ENCODE measurements at regions not wholly inside any gene's neighbourhood (a gene's known extent, or its start where the extent isn't known, plus 50 kb on each side); places are given as distances from the start of the nearest gene placed in this dataset.
"Not testable (repeated sequence)": the region's sequence is repeated elsewhere in the genome, so short reads cannot be mapped to it uniquely, and the experiment has no call there.

DNA sequence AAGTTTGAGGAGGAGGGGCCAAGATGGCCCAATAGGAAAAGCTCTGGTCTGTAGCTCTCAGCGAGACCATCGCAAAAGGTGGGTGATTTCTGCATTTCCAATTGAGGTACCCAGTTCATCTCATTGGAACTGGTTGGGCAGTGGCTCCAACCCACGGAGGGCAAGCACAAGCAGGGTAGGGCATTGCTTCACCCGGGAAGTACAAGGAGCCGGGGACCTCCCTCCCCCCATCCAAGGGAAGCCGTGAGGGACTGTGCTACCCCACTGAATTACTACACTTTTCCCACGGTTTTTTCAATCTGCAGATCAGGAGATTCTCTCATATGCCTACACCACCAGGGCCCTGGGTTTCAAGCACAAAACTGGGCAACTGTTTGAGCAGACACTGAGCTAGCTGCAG, 58.0 kb upstream of the EFCAB3 start:
- peak overlapping the region in 1 of 4 donors; percentile 50 for H3K4me3 Mint-ChIP-seq
- H3K27ac Mint-ChIP-seq = no peak overlapping the region
- H3K9me3 Mint-ChIP-seq = no peaks in the 10 kb centered on the region
- peaks cover 0 to 2% (median 0%) of the 10 kb centered on the region in 3 donors for H3K4me1 Mint-ChIP-seq
- H3K27me3 Mint-ChIP-seq = peaks cover 8% of the 10 kb centered on the region
- peaks cover 3% of the 10 kb centered on the region for H3K36me3 Mint-ChIP-seq

- H3K36me3 Mint-ChIP-seq = peaks cover 5% of the 10 kb centered on the region
These were observed 58.9 kb upstream of the EFCAB3 start for GRCh38 chr17:62321451-62321850.

DNA sequence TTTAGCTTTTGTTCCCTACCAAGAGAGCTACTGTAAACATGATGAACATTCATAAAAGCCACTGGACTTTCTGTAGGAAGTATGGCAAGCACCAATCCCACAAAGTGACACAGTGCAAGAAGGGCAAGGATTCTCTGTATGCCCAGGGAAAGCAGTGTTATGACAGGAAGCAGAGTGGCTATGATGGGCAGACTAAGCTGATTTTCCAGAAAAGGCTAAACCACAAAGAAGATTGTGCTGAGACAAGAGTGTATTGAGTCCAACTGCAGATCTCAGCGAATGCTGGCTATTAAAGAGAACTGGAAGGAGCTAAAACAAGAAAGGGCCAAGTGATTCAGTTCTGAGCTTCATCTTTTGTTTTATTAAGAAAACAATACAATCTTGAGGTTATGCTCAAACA, 60.5 kb upstream of the EFCAB3 start:
- Mint-ChIP-seq H3K27ac (no peak overlapping the region), H3K4me1 (peaks cover 0 to 2% (median 0%) of the 10 kb centered on the region in 3 donors), H3K36me3 (peaks cover 5% of the 10 kb centered on the region), H3K9me3 (peaks cover 0 to under 1% (median 0%) of the 10 kb centered on the region in 3 donors), H3K4me3 (no peak overlapping the region), H3K27me3 (peaks cover 12% of the 10 kb centered on the region)

More at GRCh38 chr17:62321451-62321850, 58.9 kb upstream of the EFCAB3 start:
- peaks cover 12% of the 10 kb centered on the region for H3K27me3 Mint-ChIP-seq
- peaks cover 0 to 2% (median 0%) of the 10 kb centered on the region in 3 donors for H3K4me1 Mint-ChIP-seq
- no peak overlapping the region for H3K27ac Mint-ChIP-seq
- no peaks in the 10 kb centered on the region for H3K9me3 Mint-ChIP-seq
- H3K4me3 Mint-ChIP-seq = no peak overlapping the region

DNA sequence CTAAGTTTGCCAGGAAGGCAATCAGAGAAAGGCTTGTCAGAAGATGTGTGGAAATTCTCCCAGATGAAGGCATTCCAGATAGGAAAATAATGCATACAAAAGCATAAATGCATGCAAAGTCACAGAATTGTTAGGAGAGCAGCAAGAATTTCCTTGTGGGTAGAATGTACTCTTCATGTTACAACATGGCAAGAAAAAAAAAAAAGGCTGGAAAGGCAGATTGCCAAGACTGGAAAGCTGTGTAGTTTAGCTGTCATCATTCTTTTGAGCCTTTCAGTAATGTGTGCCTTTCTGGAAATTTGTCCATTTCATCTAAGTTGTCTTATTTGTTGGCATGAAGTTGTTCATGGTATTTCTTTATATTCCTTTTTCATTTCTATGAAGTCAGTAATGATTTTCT, 71.0 kb upstream of the EFCAB3 start:
- Mint-ChIP-seq H3K9me3 (peaks cover 0 to 8% (median 2%) of the 10 kb centered on the region in 3 donors), H3K4me3 (no peak overlapping the region), H3K27ac (no peak overlapping the region), H3K27me3 (peaks cover 16% of the 10 kb centered on the region), H3K4me1 (no peaks in the 10 kb centered on the region), H3K36me3 (no peaks in the 10 kb centered on the region)

GRCh38 chr17:62307196-62307595, 73.2 kb upstream of the EFCAB3 start:
- Mint-ChIP-seq H3K27ac (no peak overlapping the region), H3K4me3 (no peak overlapping the region), H3K9me3 (peaks cover 0 to 8% (median 2%) of the 10 kb centered on the region in 3 donors), H3K4me1 (no peaks in the 10 kb centered on the region), H3K36me3 (no peaks in the 10 kb centered on the region), H3K27me3 (peaks cover 15% of the 10 kb centered on the region)

- peaks cover 0 to 4% (median 4%) of the 10 kb centered on the region in 3 donors for H3K9me3 Mint-ChIP-seq
- H3K4me1 Mint-ChIP-seq = no peaks in the 10 kb centered on the region
- H3K27ac Mint-ChIP-seq = no peak overlapping the region
- H3K36me3 Mint-ChIP-seq = no peaks in the 10 kb centered on the region
- peaks cover 14% of the 10 kb centered on the region for H3K27me3 Mint-ChIP-seq
- H3K4me3 Mint-ChIP-seq = no peak overlapping the region
These were observed 76.9 kb upstream of the EFCAB3 start for GRCh38 chr17:62303476-62303875.

GRCh38 chr17:62300697-62301096, 79.7 kb upstream of the EFCAB3 start:
- no peaks in the 10 kb centered on the region for H3K36me3 Mint-ChIP-seq
- H3K4me3 Mint-ChIP-seq = no peak overlapping the region
- H3K9me3 Mint-ChIP-seq = peaks cover 0 to 4% (median 4%) of the 10 kb centered on the region in 3 donors
- H3K27me3 Mint-ChIP-seq = peaks cover 9% of the 10 kb centered on the region
- no peak overlapping the region for H3K27ac Mint-ChIP-seq
- H3K4me1 Mint-ChIP-seq = no peaks in the 10 kb centered on the region

DNA sequence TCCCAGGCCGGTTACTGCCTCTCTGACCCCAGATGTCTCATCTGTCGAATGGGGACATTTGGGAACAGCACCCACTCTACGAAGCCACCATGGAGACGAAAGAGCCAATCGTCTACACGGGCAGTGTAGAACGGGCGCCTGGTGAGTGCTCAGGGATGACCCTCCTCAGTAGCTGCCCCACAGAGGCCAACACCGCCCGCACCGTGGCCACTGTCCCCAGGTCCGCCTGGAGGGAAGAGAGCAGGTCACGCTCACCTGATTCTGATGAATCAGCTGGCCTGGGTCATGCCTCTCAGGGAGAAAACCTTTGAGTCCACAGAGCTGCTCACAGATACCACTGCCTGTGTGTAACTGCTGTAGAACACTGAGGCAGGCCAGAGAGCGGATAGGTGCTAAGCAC, 105.1 kb upstream of the EFCAB3 start:
- not testable (repeated sequence) for H3K4me1 Mint-ChIP-seq, H3K27ac Mint-ChIP-seq, H3K27me3 Mint-ChIP-seq, H3K4me3 Mint-ChIP-seq, H3K36me3 Mint-ChIP-seq, H3K9me3 Mint-ChIP-seq

GRCh38 chr17:62268361-62268760, 112.0 kb upstream of the EFCAB3 start:
- not testable (repeated sequence) for H3K4me1 Mint-ChIP-seq, H3K27me3 Mint-ChIP-seq, H3K4me3 Mint-ChIP-seq, H3K9me3 Mint-ChIP-seq, H3K36me3 Mint-ChIP-seq, H3K27ac Mint-ChIP-seq

DNA sequence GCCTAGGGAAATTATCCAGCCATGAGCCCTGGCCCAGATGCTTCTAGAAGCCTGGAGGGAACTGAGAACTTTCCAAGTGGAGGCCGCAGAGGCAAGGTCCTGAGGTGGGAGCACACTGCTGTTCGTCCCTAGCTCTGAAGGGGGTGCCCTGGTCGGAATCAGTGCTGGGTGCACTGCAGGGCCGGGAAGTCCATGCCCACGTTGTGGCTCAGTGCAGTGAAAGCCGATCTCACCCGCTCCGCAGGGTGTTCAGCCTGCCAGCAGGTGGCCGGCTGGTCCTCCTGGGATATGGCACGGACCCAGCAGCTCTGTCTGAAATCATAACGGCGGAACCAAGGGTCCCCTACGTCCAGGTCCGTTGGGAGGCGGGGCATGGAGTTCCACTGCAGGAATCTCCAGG, 115.4 kb upstream of the EFCAB3 start:
- H3K36me3 Mint-ChIP-seq, H3K9me3 Mint-ChIP-seq, H3K4me3 Mint-ChIP-seq, H3K27ac Mint-ChIP-seq, H3K27me3 Mint-ChIP-seq, H3K4me1 Mint-ChIP-seq: not testable (repeated sequence)

GRCh38 chr17:62255791-62256190, 124.6 kb upstream of the EFCAB3 start:
- not testable (repeated sequence) for H3K4me1 Mint-ChIP-seq, H3K4me3 Mint-ChIP-seq, H3K9me3 Mint-ChIP-seq, H3K27me3 Mint-ChIP-seq, H3K36me3 Mint-ChIP-seq, H3K27ac Mint-ChIP-seq

- not testable (repeated sequence) for H3K4me3 Mint-ChIP-seq, H3K36me3 Mint-ChIP-seq, H3K9me3 Mint-ChIP-seq, H3K4me1 Mint-ChIP-seq, H3K27ac Mint-ChIP-seq, H3K27me3 Mint-ChIP-seq
These were observed 138.3 kb upstream of the EFCAB3 start for GRCh38 chr17:62242076-62242475.

- H3K27me3 Mint-ChIP-seq = peaks cover 13% of the 10 kb centered on the region
- not testable (repeated sequence) for H3K9me3 Mint-ChIP-seq, H3K36me3 Mint-ChIP-seq, H3K4me1 Mint-ChIP-seq, H3K27ac Mint-ChIP-seq, H3K4me3 Mint-ChIP-seq
These were observed 140.8 kb upstream of the EFCAB3 start for GRCh38 chr17:62239569-62239968.

GRCh38 chr17:62238551-62239338, 141.6 kb upstream of the EFCAB3 start:
- not testable (repeated sequence) for H3K4me1 Mint-ChIP-seq, H3K4me3 Mint-ChIP-seq, H3K9me3 Mint-ChIP-seq, H3K27ac Mint-ChIP-seq, H3K36me3 Mint-ChIP-seq
- H3K27me3 Mint-ChIP-seq = peaks cover 14% of the 10 kb centered on the region

- not testable (repeated sequence) for H3K36me3 Mint-ChIP-seq, H3K4me1 Mint-ChIP-seq, H3K4me3 Mint-ChIP-seq, H3K27ac Mint-ChIP-seq, H3K9me3 Mint-ChIP-seq
- peaks cover 10% of the 10 kb centered on the region for H3K27me3 Mint-ChIP-seq
These were observed 146.4 kb upstream of the EFCAB3 start for GRCh38 chr17:62233822-62234481.

GRCh38 chr17:62231293-62231692, 149.1 kb upstream of the EFCAB3 start:
- not testable (repeated sequence) for H3K4me1 Mint-ChIP-seq, H3K9me3 Mint-ChIP-seq, H3K27ac Mint-ChIP-seq, H3K27me3 Mint-ChIP-seq, H3K4me3 Mint-ChIP-seq, H3K36me3 Mint-ChIP-seq
